Stimulated activated CD8-positive, alpha-beta memory T cell treated with anti-CD3 and anti-CD28 coated beads, Interleukin-15, amount 100 ng/mL, for 48 hours (primary cell): ENCODE measurements at regions not wholly inside any gene's neighbourhood (a gene's known extent, or its start where the extent isn't known, plus 50 kb on each side); places are given as distances from the start of the nearest gene placed in this dataset.
"Not testable (repeated sequence)": the region's sequence is repeated elsewhere in the genome, so short reads cannot be mapped to it uniquely, and the experiment has no call there.

ENCODE experiments used
- DNase-seq, 2 donors: peaks; one replicate each; pipeline ENCODE4 v3.0.0-alpha.2; 2020; ENCODE audit warnings: low read depth in 2 of 2

DNA sequence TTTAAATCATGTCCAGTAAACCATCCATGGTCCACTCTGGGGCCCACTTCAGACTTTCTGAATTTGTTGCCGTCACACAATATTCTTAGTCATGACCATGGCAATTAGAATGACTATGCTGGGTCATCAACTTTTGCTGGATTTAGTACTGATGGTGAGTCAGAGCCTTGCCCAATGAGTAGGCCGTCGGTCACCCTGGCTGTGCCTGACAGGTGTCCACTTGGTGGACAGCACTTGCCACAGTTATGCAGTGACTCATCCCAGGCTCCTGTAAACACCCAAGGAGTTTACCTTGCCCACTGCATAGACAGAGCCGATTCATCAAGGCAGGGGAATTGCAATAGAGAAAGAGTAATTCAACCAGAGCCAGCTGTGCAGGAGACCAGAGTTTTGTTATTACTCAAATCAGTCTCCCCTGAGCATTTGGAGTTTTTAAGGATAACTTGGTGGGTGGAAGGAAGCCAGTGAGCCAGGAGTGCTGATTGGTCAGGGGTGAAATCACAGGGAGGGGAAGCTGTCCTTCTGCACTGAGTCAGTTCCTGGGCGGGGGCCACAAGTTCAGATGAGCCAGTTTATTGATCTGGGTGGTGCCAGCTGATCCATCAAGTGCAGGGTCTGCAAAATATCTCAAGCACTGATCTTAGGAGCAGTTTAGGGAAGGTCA, 333.8 kb downstream of the PTPRU start:
- DNase-seq = no peak

DNA sequence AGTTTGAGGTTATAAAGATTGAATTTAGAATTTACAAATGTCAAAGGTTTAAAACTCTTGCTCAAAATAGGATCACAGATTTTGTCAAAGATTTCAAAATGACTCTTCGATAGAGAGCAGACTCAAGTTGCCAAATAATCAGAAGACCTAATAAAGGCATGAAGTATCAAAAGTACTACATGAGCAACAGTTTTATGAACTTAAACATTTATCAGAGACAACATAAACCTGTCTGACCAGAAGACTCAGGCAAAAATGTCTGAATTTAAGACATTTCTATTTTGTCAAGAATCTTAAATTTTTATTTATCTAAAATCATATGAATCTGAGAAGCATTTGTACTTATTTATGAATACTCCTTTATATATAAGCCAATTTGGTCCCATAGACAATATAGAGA, 330.9 kb downstream of the PTPRU start:
- DNase-seq = no peak

DNA sequence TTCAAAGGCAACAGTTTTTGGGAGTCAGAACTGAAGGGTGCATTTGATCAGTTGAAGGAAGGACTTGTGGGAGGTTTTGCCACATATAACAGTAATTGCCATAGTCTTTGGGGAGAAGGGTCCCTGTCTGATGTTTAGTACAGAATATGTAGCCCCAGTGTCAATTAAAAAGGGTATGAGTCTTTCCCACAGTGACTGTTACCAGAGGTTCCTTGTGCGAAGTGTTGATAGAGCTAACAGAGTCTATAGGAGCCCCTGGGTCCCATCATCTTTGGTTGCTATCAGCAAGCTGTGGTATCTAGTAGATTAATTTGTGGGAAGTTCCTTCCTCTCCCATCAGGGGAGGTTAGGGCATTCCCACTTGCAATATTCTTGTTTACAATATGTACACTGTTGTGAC, 329.2 kb downstream of the PTPRU start:
- DNase-seq = no peak

DNA sequence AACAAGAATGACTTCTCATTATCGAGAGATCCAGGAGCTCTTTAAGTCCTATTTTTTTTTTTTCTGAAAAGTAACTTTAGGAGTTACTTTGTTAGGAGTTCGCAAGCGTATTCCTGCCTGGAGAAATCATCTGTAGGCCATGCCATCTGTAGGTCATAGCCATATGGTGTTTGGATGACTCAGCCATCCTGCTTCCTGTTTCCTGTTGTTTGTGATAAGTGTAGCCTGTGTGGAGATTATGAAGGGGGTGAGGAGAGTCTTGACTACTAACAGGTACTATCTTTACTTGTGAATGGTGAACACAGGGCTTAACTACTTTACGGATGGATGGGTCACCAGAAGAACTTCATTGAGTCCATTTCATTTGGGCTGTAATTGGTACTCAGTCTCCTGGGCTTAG, 327.2 kb downstream of the PTPRU start:
- DNase-seq = no peak

DNA sequence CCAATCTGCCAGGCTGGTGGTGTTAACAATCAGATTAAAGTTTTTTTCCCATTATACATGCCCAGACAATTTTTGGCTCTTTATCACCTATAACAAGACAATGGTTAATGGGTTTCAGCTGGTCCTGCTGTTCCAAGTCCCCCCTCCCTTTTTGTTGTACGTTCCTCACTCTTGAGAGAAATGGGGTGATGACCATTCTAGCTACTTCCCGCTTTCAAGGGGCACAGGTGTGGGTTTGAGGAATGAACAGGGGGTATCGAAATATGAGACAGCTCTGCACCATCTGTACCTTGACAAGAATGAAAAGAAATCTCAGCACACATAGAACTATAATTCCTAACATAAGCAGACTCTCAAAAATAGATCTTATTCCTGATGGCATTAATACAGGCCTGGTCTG, 326.8 kb downstream of the PTPRU start:
- DNase-seq = no peak

DNA sequence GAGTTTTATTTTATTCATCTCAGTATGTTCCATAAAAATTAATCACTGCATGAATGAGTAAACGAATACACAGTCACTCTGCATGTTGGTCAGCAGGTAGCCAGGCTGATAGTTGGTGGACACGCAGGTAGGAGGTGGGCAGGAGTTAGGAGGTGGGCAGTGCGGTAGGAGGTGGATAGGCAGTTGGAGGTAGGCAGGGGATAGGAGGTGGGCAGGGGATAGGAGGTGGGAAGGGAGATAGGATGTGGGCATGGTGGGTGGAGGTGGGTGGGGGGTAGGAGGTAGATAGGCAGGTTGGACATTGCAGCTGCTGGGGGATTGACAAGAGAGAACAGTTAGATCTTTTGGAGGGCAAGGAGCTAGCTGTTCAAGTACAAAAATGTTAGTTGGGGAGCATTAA, 322.7 kb downstream of the PTPRU start:
- no peak for DNase-seq

DNA sequence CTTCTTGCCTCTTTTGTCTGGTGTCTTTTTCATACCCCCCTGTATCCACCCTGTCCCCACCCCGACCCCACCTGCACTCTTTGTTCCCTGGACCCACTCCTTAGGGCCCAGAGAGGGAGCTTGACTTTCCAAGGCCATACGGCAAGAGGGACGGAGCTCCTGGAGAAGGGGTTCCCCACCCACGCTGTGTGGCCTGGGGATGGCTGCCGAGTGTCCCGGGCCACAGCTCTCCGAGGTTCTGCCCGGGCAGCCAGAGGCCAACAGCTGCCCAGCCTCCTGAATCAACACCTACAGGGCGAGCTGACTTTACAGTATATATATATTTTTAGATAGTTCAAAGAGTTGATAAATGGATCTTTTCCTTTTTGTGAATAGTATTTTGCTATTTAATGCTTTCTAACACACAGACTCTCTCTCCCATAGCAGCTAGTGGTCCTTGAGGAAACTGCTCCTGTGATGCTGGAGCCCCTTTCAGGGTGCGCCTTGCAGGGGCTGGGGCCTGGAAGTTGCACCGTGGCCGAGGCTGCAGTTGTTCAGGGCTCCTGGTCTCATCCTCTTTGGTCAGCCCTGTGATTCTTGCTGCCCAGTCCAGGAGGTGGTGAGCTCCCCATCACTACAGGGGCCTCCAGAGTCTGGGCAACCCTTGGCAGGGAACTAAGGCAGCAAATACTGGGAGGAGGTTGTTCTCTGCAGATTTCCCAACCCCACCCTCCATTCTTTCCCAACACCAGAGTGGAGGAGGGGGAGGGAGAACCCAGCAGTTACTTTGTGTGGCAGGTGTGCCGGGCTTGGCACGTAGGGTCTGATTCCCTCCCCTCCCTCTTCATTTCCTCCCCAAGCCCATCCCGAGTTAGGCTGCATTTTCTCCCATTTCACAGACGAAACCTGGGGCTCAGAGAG, 321.6 kb downstream of the PTPRU start:
- DNase-seq = no peak

DNA sequence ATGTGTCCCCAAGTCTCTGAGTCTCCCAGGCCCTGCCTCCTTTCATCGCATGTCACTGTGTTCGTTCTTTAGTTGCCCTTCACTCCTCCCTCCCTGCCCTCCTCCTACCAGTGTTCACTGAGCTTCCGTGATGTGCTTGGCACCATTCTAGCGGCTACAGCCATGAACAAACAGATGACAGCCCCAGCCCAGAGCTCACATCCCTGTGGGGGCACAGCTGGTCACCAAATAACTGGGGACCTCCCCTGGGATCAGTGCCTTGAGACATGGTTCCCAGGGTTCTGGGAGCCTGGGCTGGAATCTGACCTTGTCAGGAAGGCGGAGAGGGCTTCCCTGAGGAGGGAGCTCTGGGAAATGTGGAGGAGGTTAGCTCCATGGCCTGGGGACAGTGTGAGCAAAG, 320.7 kb downstream of the PTPRU start:
- no peak for DNase-seq

DNA sequence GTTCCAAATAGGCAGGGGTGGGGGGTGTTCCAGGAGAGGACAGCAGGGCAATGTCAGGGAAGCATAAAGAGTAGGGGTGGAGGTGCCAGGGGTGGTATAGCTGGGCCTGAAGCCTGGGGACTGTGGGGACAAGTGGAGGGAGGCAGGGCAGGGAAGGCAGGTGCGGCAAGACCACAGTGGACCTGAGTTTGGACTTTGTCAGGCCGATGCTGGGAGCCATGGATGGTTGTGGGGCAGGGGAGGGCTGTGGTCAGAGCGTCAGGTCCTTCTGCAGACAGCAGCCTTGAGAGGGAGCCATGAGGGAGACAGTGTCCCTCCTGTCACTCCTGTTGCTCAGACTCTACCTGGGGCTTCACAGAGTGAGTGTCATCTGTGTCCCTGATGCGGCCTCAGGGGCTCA, 320.3 kb downstream of the PTPRU start:
- no peak for DNase-seq

DNA sequence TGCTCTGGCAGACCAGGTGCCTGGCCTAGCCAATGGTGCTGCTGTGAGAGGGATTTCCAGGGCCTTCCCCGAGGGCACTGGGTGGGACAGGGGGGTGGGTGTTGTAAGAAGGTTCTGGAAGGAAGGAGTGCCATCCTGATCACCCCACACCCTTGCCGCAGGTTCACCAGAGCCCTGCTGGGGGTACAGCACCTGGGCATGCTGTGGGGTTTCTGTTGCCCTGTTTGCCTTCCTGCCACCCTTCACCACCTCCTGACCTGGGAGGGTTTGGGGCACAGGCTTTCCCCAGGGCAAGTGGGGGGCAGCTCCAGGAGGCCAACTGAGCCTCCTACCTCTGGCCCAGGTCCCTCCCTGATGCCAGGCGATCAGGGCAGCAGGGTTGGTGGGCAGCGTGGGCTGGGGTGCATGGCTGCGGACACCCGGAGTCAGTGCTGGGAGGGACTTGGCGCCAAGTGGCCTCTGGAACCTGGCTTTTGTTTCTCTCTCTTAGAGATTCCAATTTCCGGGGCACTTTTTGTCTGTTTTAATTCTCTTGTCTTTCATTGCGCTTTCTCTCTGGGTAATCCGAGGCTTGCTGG, 318.8 kb downstream of the PTPRU start:
- DNase-seq = no peak

DNA sequence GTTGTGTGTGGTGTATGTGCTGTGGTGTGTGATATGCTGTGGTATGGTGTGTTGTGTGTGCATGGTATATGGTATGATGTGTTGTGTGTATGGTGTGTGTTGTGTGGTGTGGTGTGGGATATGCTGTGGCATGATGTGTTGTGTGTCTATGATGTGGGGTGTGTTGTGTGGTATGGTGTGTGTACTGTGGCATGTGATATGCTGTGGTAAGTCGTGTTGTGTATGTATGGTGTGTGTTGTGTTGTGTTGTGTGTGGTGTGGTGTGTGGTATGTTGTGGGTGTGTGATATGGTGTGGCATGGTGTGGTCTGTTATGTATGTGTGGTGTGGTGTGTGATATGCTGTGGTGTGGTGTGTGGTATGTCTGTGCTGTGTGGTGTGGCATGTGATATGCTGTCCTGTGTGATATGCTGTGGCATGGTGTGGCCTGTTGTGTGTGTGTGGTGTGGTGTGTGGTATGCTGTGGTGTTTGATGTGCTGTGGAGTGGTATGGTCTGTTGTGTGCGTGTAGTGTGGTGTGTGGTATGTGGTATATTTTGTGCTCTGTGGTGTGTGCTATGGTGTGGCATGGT, 318.0 kb downstream of the PTPRU start:
- no peak for DNase-seq

DNA sequence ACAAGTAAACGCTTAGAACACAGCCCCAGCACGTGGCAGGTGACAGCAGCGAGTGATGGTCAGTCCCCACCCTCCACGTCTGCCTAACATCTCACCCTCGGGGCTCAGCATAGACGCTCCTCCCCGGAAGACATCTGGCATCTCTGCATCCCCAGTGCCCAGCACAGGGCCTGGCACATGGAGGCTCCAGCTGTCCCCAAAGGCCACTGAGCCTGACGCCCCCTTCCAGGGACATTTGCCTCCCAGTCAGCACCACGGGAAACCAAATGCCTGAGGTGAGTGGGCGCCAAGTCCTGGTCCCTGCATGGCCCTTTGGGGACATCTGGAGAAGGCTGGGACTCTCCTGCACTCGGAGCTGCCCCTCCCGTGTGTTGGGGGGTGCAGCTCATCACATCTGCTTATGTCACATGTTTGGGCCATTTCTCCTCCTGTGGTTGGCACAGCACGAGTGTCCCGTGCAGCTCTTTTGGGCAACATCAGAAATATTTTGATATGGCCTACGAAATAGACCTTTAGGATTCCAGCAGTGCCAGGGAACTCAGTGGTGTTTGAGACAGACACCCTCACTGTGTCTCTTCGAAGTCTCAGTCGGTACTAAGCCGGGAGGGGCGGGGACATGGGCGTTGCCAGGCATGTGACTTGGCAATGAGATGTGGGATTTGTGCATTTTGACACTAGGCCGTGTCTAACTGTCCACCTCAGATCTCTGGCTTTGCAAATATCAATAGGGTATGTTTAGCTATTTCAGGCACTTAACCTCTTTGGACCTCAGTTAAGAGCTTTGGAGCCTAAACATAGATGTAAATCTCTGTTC, 315.0 kb downstream of the PTPRU start:
- DNase-seq = no peak

DNA sequence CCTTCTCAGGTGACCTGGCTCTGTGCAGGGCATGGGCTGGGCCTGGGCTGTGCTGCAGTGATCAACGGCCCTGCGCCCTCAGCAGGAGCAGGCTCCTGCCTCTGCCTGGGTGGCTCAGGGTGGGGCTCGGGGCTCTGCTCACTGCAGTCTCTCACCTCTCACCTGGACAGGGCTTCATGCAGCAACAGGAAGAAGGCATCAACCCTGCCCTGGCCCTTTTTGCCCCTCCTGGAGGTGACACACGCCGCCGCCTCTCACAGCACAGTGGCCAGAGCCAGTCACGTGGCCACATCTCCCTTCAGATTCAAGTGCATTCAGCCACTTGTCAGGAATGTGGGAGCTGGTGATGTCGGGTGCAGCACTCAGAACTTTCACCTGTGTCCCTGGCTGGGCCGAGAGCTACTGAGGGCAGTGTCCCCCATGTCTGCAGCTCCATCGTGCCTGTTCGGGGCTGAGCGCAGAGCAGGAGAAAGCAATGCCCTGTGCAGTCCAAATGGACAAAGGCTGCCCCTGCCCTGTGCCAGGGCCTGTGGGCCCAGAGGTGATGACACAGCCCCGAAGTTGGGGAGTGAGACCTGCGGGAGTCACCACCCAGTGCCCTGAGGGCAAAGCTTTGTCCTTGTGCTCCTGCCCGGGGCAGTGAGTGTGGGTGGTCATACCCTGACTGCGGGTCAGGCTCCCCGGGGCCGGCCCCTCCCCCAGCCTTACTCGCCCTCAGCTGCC, 314.0 kb downstream of the PTPRU start:
- no peak for DNase-seq

DNA sequence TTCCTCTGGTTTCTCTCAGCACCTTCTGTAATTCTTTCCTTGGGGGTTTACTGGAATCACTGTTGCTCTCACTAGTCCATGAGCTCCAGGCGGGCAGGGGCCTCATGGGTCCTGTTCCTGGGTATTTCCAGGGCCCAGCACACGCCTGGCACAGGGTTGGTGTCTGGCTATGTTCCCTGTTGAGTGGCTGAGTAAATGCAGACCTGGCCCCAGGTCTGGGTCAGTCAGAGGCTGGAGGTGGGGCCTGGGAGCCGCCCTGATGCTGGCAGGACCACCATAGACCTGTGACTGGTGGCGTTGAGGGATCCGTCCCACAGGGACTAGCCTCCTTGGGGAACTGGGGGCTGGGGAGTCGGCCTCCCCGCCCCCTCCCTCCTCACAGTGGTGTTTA, 313.4 kb downstream of the PTPRU start:
- DNase-seq = not testable (repeated sequence)

DNA sequence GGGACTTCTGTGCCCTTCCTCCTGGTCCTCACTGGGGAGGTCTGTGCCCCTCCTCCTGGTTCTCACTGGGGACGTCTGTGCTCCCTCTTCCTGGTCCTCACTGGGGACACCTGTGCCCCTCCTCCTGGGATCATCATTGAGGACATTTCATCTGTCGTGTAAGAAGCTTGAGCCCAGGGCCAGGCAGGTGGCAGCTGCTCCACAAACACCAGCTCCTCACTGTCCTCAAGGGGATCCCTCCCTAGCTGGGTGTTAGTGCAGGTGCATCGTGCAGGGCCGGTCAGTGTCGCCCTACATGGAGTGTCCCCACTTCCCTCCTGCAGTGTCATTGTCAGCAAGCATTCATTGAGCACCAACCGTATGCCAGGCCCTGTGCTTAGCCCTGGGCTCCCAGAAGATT, 312.7 kb downstream of the PTPRU start:
- no peak for DNase-seq

DNA sequence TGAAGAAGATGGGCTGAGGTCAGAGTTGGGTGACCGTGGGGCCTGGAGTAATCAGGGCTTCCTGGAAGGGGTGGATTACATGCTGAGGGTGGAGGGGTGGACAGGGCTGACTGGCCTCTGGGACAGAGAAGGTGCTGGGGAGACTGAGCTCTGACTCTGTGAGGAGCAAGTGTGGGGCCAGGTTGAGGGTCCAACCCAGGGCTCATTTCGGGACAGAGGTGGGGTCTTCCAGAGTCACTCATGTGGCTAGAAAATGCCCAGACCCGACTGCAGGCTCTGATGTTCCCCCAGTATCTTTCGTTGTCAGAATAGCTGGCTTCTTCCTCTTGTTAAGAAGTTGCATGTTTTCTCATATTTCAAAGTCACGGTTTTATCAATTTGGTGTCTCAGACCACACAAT, 311.8 kb downstream of the PTPRU start:
- DNase-seq = no peak

DNA sequence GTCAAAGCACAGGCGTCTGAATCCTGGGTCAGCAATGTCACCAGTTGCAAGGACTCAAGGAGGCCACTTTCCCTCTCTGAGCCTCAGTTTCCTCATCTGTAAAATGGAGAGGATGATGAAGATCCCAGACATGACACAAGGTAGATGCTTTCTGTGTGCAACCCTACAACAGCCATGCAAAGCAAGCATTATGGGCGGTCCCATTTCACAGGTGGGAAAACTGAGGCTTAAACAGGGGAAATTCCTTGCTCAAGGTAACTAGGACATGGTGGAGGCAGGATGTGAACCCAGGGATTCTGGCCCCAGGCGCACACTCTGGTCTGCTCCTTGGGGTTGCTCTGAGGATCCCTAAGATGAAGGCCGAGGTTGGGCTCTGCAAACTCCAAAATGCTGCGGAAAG, 311.0 kb downstream of the PTPRU start:
- DNase-seq = no peak

DNA sequence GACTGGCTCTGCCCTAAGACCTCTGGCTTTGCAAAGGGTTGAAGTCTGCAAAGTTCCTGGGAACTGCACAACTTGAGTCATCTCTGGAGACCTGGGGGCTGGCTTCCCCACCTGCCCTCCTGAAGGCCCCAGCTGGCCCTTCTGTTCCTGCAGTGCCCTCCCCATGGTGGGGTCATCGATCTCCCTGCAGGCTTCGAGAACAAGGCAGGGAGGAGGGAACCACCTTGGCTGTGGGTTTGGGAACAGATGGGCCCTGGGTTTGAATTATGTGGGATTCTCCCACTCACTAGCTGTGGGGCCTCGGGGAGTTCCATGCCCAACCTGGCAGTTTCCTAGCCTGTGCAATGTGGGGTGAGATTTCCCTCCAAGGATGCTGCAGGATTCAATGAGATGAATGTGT, 310.2 kb downstream of the PTPRU start:
- no peak for DNase-seq

DNA sequence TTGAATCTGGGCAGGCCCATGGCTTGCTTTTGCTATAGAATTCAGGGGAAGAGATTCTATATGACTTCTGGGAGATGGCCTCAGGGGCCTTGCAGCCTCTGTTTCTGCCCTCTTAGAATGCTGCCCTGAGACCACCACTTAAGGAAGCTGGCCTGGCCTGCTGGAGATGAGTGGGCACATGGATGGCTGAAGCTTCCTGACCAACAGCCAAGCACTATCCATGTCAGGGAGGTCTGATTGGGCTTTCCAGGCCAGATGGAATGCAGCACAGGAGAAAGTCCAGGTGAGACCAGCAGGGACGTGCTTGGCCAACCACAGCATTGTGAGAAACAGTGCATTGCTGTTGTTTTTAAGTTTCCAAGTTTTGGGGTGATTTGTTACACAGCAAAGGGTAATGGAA, 308.1 kb downstream of the PTPRU start:
- no peak for DNase-seq

DNA sequence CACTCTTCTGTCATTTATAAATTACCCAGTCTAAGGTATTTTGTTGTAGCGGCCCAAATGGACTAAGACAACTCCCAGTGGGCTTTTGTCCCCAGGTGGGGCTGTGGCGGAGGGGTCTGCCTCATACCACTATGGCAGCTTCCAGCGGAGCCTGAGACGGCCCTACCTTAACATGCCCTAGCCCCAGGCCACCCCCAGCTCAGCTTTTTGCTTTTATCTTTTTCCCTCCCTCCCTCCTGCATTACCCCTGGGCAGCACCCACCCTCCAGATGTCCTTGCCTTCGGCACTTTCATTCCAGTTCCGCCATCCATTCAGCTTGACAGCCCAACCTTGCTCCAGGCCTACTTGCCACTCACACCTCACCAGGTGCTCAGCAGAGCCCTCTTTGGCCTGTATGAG, 307.3 kb downstream of the PTPRU start:
- DNase-seq = no peak

DNA sequence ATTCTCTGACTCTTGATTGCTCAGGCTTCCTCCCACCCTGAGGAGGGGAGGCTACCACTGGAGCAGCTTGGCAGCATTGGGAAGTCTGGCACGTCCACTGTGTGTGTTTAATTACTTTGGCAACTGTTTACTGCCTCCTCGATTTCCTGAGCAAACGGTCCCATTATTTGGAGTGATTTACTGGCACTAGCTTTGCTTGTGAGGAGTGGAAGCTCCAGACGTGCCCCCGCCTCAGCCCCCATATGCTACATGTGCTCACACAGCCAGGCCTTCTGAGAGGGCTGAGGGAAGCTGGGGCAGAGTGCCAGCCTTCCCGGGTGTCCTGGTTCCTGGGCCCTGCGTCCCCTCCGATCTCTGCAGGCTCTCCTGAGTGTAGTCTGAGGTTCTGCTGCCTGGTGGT, 306.2 kb downstream of the PTPRU start:
- DNase-seq = no peak
